ENCODE measurements at regions not wholly inside any gene's neighbourhood (a gene's known extent, or its start where the extent isn't known, plus 50 kb on each side); places are given as distances from the start of the nearest gene placed in this dataset.

- H3K27ac ChIP-seq (ENCODE audit: low read depth) = no peak overlapping the region
These were observed 207.2 kb downstream of the VAPA start for GRCh38 chr18:10121028-10121427.

GRCh38 chr18:10121786-10122515, 208.1 kb downstream of the VAPA start:
- Histone ChIP-seq H3K27me3 (ENCODE audit: insufficient read depth) (no peaks in the 10 kb centered on the region), H3K9me2 (ENCODE audit: insufficient read depth) (no peaks in the 10 kb centered on the region), H3K4me2 (no peak overlapping the region), H4K20me1 (replicated peaks; ENCODE audit: insufficient read depth) (no peaks in the 10 kb centered on the region), H3K36me3 (ENCODE audit: insufficient read depth) (no peaks in the 10 kb centered on the region), H3K4me1 (ENCODE audit: insufficient read depth) (peaks cover 19% of the 10 kb centered on the region), H3K79me2 (replicated peaks; ENCODE audit: insufficient read depth) (no peaks in the 10 kb centered on the region), H3F3A (replicated peaks; ENCODE audit: low read depth) (no peaks in the 10 kb centered on the region), H2AFZ (peak overlapping the region; percentile 39), H3K27ac (ENCODE audit: low read depth) (no peak overlapping the region), H3K4me3 (no peak overlapping the region)
- Mint-ChIP-seq H3K27ac (no peak overlapping the region), H3K9me3 (peaks cover 5% of the 10 kb centered on the region; the same call in 2 of the 3 replicates), H3K36me3 (ENCODE audit: low read depth) (no peaks in the 10 kb centered on the region), H3K4me1 (peaks cover 34% of the 10 kb centered on the region), H3K27me3 (ENCODE audit: insufficient read depth, low read depth, poor library complexity) (peaks cover 7% of the 10 kb centered on the region), H3K4me3 (no peak overlapping the region)
- DNase-seq (ENCODE audit: low spot score) (no peak), ATAC-seq (peak; percentile 29; the same call in 1 of the 3 replicates)
- no peak for TF ChIP-seq EZH2 (IDR thresholded peaks at IDR 0.05; ENCODE audit: low read depth, unreplicated experiment)
- TF ChIP-seq CTCF (conservative IDR thresholded peaks at IDR 0.05; ENCODE audit: low read depth in 2 of 2) = no peak
- TF ChIP-seq CREB1 (CRISPR knock-in tag; IDR thresholded peaks at IDR 0.05; ENCODE audit: low read depth) = no peak
- TF ChIP-seq STAT1 (IDR thresholded peaks at IDR 0.05; ENCODE audit: unreplicated experiment) = no peak
- no peak for TF ChIP-seq ZNF462 (CRISPR knock-in tag; IDR thresholded peaks at IDR 0.05)
- TF ChIP-seq ZNF114 (CRISPR knock-in tag; IDR thresholded peaks at IDR 0.05) = no peak
- TF ChIP-seq ZNF331 (CRISPR knock-in tag; IDR thresholded peaks at IDR 0.05; ENCODE audit: low read depth) = no peak
- TF ChIP-seq ETS1 (IDR thresholded peaks at IDR 0.05) = no peak
- no peak for TF ChIP-seq NANOG (IDR thresholded peaks at IDR 0.05; ENCODE audit: borderline replicate concordance)
- TF ChIP-seq POLR2AphosphoS5 (IDR thresholded peaks at IDR 0.05; ENCODE audit: low read depth) = no peak
- no peak for TF ChIP-seq EZH2phosphoT487 (IDR thresholded peaks at IDR 0.05; ENCODE audit: unreplicated experiment)

More at GRCh38 chr18:10121028-10121427, 207.2 kb downstream of the VAPA start:
- no peaks in the 10 kb centered on the region for H3K9me2 ChIP-seq (ENCODE audit: insufficient read depth)
- peaks cover 19% of the 10 kb centered on the region for H3K4me1 ChIP-seq (ENCODE audit: insufficient read depth)
- H3K4me1 Mint-ChIP-seq = peaks cover 41% of the 10 kb centered on the region
- no peak overlapping the region for H3K4me2 ChIP-seq
- no peaks in the 10 kb centered on the region for H4K20me1 ChIP-seq (replicated peaks; ENCODE audit: insufficient read depth)
- TF ChIP-seq JUNB (IDR thresholded peaks at IDR 0.05; ENCODE audit: unreplicated experiment) (no peak), NANOG (IDR thresholded peaks at IDR 0.05; ENCODE audit: borderline replicate concordance) (no peak)
- no peak for DNase-seq (ENCODE audit: low spot score)
- no peak overlapping the region for H3K4me3 Mint-ChIP-seq
- no peak overlapping the region for H3K4me3 ChIP-seq
- H3F3A ChIP-seq (replicated peaks; ENCODE audit: low read depth) = no peaks in the 10 kb centered on the region
- H3K27me3 ChIP-seq (ENCODE audit: insufficient read depth) = no peaks in the 10 kb centered on the region
- H3K27me3 Mint-ChIP-seq (ENCODE audit: insufficient read depth, low read depth, poor library complexity) = peaks cover 5% of the 10 kb centered on the region
- H3K79me2 ChIP-seq (replicated peaks; ENCODE audit: insufficient read depth) = no peaks in the 10 kb centered on the region
- H3K27ac Mint-ChIP-seq = no peak overlapping the region
- ATAC-seq = no peak
- no peaks in the 10 kb centered on the region for H3K36me3 Mint-ChIP-seq (ENCODE audit: low read depth)
- peak overlapping the region; percentile 43; the same call in 1 of the 2 replicates for H2AFZ ChIP-seq
- H3K36me3 ChIP-seq (ENCODE audit: insufficient read depth) = no peaks in the 10 kb centered on the region
- peaks cover 5% of the 10 kb centered on the region; the same call in 2 of the 3 replicates for H3K9me3 Mint-ChIP-seq
